ENCODE measurements at regions not wholly inside any gene's neighbourhood (a gene's known extent, or its start where the extent isn't known, plus 50 kb on each side); places are given as distances from the start of the nearest gene placed in this dataset.

- TF ChIP-seq TAF1 (IDR thresholded peaks at IDR 0.05; ENCODE audit: borderline replicate concordance, insufficient read depth, low read length) (no peak), POLR2AphosphoS5 (IDR thresholded peaks at IDR 0.05; ENCODE audit: low read depth, low read length) (no peak), REST (IDR thresholded peaks at IDR 0.05; ENCODE audit: insufficient read depth in 1 of 2, low read depth in 2 of 2, low read length in 2 of 2) (no peak), SIN3A (IDR thresholded peaks at IDR 0.05; ENCODE audit: borderline replicate concordance, insufficient read depth, low read length) (no peak)
Measured at GRCh38 chr14:85479771-85480170, 50.2 kb upstream of the FLRT2 start.
